OCI-M2 (cell line): ENCODE measurements at regions not wholly inside any gene's neighbourhood (a gene's known extent, or its start where the extent isn't known, plus 50 kb on each side); places are given as distances from the start of the nearest gene placed in this dataset.
"Not testable (repeated sequence)": the region's sequence is repeated elsewhere in the genome, so short reads cannot be mapped to it uniquely, and the experiment has no call there.

ENCODE experiments used
- DNase-seq: peaks from one replicate; lab custom pipeline; 2025; ENCODE audit not compliant: unreplicated experiment; lab: John Stamatoyannopoulos, UW

GRCh38 chr5:124140060-124140459, 606.4 kb downstream of the ZNF608 start:
- DNase-seq: no peak

GRCh38 chr5:124139477-124139876, 607.0 kb downstream of the ZNF608 start:
- DNase-seq: no peak

DNA sequence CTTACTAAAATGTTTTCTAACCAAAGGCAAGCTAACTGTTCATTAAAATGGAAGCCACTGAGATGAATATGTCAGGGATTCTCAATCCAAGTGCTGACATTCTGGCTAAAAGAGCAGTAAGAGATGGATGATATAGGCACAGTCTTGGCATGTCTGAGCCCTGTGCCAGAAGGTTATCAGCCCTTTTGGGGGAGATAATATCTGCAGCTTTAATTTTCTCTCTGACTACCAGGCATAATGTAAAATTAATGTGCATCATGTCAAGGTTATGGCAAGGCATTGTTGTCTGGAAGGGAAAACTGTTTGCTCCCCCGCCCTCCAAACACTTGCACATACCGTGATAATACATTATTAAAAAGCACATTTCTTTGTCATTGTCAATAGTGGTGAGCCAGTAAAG, 609.8 kb downstream of the ZNF608 start:
- no peak for DNase-seq

DNA sequence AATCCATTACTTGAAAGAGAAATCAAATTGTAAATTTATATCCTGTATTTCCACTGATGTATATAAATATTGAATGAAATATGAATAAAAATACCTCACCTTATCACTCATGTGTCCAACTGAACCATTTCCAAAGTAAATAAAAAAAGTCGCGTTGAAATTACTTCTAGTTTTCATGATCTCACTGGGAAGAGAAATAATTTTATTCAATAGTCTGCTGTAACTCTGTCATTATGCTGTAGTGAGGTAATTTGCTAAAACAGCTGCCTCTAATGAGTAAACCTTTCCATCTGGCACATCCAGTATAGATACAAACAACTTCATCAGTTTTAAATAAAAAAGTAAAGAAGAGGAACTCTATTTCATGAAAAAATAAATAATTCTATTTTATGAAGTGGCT, 611.5 kb downstream of the ZNF608 start:
- no peak for DNase-seq

GRCh38 chr5:124133406-124133805, 613.0 kb downstream of the ZNF608 start:
- DNase-seq: no peak

- no peak for DNase-seq
Measured at GRCh38 chr5:124132843-124133242, 613.6 kb downstream of the ZNF608 start.

DNA sequence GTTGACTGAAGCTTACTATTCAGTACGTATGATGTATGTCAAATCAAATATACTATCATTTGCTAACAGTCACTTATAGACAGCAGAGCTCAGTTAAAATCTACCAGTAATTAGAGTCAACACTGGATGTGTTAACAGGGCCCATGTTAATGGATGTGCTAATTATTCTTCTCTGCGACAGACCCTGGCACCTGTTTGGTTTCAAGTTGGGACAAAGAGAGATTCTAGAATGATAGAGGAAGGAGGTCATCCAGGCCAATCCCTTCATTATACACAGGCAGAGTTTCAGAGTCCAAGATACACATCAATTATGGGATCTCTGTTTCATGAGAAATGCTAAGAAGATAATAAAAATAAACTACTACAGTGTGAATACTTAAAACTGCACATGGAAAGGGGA, 615.0 kb downstream of the ZNF608 start:
- no peak for DNase-seq

DNA sequence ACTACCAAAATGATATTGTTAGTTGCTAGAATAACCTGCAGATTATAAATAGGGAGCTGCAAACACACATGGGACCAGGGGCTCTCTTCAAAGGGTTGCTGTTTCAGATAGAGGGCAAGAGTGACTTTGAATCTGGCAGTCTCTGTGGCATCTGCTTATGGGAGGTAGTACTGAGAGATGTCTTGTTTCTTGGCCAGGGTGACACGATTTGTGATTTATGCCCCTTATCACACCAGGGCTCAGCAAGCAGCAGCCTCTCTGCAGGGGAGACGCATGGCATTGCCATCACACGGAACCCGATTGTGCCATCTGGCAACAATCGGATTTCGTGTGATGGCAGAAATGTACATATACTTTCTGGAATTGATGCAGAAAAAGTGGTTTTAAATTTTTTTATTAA, 615.6 kb downstream of the ZNF608 start:
- DNase-seq: no peak

DNA sequence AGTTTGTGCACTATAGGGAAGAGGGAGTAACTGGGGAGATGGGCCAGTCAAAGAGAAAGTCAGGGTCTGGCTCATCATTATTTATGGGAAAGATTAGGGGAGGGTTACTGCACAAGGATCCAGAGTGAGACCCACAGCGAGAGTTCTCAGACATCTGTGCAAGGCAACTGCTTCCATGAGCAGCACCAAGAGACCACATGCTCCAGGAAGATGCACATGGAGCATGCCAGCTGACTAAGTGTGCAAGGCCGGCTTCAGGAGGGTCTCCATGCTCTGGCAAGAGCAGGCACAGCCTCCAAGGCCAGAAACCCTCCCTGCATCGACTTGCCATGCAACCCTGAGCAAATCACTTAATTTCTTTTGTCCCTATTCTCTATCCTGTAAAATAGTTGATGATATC, 616.9 kb downstream of the CSNK1G3 start:
- no peak for DNase-seq

- no peak for DNase-seq
Measured at GRCh38 chr5:124126504-124127217, 614.7 kb downstream of the CSNK1G3 start.

DNA sequence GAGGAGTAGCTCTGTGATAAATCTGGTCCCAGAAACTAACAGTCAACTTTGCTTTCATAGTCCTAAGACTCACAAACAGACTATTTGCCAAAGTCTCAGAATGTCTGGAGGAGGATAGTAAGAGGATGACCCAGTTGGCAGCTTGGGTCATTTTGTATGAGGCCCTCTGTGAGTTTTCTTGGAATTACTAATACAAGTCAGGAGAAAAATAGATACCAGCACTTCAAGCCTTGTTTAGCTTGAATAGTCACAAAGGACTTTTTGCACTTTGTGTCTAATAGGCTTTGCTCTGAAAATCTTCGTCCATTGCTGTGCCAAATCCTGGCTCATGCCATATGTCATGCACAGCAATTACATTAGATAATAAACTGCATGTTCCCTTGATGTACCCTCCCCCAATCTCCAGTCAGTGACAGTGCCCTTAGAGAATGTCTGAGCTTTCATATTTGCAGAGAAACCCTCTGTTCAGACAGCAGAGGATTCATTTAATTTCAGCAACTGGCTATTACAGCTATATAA, 612.8 kb downstream of the CSNK1G3 start:
- DNase-seq: no peak

- no peak for DNase-seq
Measured at GRCh38 chr5:124121198-124121597, 609.2 kb downstream of the CSNK1G3 start.

GRCh38 chr5:124114911-124115310, 602.9 kb downstream of the CSNK1G3 start:
- DNase-seq: no peak

DNA sequence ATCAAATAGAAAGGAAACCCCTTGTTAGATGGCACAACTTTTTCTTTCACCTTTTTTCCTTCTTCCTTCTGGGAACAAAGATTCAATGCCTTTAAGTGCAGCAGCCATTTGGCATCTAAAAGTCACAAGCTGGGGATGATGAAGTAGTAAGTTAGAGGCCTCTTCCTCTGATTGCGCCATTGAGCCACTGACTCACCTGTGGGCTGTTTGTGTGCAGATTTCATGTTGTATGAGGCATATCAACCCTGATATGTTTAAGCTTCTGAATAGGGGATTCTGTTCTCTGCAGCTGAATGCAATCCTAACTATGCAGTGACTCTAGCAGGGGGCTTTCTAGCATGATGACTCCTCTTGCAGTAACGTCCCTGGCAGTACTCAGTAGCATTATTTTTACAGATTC, 599.9 kb downstream of the CSNK1G3 start:
- DNase-seq: no peak

- DNase-seq: no peak
Measured at GRCh38 chr5:124110942-124111341, 599.0 kb downstream of the CSNK1G3 start.

- no peak for DNase-seq
Measured at GRCh38 chr5:124105326-124105725, 593.3 kb downstream of the CSNK1G3 start.

GRCh38 chr5:124104821-124105220, 592.8 kb downstream of the CSNK1G3 start:
- DNase-seq: no peak

DNA sequence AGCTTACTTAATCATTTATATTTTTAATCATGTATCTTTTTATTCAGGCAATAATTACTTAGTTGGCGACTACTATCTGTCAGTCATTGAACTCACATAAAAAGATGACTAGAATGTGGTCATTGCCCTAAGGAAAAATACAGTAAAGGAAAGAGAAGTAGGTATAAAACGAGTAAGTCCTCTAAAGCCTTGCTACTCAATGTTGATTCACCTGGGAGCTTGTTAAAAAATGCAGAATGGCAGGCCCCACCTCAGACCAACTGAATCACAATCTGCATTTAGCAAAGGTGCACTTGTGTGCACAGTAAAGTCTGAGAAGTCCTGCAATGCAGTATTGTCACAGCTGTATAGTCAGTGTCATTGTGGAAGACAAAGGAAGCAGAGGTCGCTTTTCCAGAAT, 592.4 kb downstream of the CSNK1G3 start:
- DNase-seq: no peak

DNA sequence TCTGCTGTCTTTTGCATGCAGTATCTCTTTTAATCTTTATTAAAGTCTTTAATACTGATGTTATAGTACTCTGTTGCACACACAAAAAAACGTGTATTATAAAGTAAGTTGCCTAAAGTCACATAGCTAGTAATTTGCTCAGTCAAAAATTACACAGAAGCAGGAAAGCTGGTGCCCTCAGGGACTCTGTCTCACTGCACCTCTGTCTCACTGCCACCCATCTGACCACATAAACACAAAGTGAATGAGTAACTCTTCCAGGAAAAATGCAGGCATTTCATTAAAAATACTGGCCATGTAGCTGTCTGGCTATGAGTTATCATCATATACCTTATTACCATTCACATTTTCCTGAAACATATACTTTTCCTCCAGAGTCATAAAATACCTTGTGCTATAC, 591.7 kb downstream of the CSNK1G3 start:
- no peak for DNase-seq

- DNase-seq: not testable (repeated sequence)
Measured at GRCh38 chr5:124103056-124103455, 591.1 kb downstream of the CSNK1G3 start.

DNA sequence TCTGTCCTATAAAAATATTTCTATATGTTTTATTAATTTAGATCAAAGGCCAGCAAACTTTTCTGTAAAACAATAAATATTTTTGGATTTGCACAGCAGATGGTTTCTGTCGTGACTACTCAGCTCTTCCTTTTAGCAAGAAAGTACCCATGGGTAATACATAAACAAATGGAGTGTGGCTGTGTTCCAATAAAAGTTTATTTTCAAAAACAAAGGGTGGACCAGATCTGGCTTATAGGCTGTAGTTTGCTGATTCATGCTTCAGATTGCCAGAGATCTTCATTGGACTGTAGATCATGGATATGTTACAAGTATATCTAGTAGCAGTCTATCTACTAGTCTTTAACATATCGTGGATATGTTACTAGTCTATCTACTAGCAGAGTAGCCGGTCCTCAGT, 590.5 kb downstream of the CSNK1G3 start:
- DNase-seq: no peak

GRCh38 chr5:124093658-124094057, 581.7 kb downstream of the CSNK1G3 start:
- no peak for DNase-seq

GRCh38 chr5:124090115-124090514, 578.1 kb downstream of the CSNK1G3 start:
- DNase-seq: no peak
